Kidney glomerular epithelial cell (primary cell): ENCODE measurements at regions not wholly inside any gene's neighbourhood (a gene's known extent, or its start where the extent isn't known, plus 50 kb on each side); places are given as distances from the start of the nearest gene placed in this dataset.

Experiments used
- DNase-seq: peaks from one replicate; lab custom pipeline; 2025; lab: John Stamatoyannopoulos, UW

DNA sequence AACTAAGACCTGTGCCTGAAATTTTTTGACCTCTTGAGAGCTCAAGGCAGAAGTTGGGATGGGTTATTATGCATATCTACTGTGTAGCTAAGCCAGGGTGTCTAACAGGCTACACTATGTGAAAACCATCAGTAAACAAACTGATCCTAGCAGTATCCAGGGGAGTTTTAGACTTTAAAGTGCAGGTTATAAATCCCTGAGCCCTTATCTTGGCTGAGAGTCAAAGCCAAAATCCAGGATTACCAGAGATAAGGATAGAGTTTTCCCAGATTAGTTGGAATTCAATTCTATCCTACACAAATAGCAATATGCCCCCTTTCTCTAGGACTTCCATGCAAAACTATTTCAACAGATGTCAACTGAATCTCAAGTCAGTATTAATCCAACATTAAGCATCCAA is 1229.7 kb downstream of the GRIK2 start:
- no peak for DNase-seq

GRCh38 chr6:102619585-102619984 is 1226.1 kb downstream of the GRIK2 start:
- DNase-seq = peak; percentile 38

- no peak for DNase-seq
Measured at GRCh38 chr6:102582569-102582968, 1189.1 kb downstream of the GRIK2 start.

DNA sequence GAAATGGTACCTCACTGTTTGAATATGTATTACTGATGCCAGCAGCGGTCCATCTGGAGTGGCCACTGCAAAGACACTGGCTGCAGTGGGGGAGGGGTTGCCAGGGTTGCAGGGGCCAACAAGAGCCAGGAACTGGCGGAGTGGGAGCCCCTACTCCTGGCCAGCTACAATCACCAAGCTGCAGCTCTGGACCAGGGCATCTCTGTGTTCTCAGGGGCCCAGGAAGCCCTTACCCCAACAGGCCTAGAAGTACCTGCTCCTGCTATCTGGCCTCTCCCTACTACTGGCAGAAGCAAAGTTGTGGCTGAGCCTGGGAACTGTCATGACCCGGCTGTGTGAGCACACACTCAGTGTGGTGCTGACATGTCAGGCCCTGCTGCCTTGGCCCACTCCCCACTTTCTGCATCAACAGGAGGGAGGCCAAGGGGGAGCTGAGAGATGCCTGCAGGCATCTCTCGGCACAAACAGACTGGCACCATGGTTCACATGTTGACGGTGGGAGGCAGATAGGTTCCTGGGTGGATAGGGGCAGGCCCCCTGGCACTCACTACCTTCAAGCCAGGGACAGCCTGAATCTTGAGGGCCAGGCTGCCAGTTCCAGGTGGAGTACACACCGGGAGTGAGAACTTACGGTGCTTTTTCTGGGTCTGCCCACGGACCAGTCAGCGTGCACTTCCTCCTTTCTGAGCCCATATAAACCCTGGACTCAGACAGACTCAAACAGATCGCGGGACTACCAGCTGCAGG is 1188.0 kb downstream of the GRIK2 start:
- no peak for DNase-seq

DNA sequence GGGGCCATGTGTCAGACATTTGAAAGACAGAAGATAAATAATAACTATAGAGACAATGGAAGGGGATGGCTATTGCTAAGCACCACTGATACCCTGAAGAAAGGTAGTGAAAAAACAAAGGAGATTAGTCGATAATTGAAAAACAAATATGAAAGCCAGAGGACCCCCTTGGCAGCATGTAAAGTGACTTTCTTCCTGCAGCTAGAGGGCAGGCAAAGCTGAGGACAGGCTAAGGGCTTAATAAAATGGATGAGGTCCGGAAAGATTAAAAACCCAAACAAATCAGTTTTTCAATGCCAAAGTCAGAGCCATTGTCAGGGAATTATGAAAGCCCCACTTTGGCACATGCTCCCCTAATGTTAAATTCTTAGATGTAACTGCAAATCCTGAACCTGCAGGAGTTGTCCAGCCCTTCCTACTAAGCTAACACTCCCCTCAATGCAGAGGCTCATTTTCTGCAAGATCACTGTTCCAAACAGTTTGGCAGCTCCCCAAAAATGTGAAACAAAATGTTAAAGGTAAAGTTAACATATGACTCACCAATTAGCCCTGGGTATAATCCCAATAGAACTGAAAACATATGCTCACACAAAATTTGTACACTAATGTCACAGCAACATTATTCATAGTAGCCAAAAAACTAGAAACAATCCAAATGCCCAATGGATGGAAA is 1177.9 kb downstream of the GRIK2 start:
- no peak for DNase-seq

- no peak for DNase-seq
Measured at GRCh38 chr6:102562713-102563112, 1169.2 kb downstream of the GRIK2 start.

- DNase-seq = no peak
Measured at GRCh38 chr6:102553214-102553613, 1159.7 kb downstream of the GRIK2 start.

- no peak for DNase-seq
Measured at GRCh38 chr6:102549221-102549874, 1155.8 kb downstream of the GRIK2 start.

- DNase-seq = no peak
Measured at GRCh38 chr6:102525336-102525735, 1131.8 kb downstream of the GRIK2 start.

- DNase-seq = no peak
Measured at GRCh38 chr6:102520966-102521365, 1127.5 kb downstream of the GRIK2 start.

- no peak for DNase-seq
Measured at GRCh38 chr6:102517506-102517905, 1124.0 kb downstream of the GRIK2 start.

- DNase-seq = no peak
Measured at GRCh38 chr6:102501615-102502014, 1108.1 kb downstream of the GRIK2 start.

GRCh38 chr6:102494808-102495207 is 1101.3 kb downstream of the GRIK2 start:
- no peak for DNase-seq

GRCh38 chr6:102493485-102493884 is 1100.0 kb downstream of the GRIK2 start:
- DNase-seq = no peak

- DNase-seq = no peak
Measured at GRCh38 chr6:102488729-102489128, 1095.2 kb downstream of the GRIK2 start.

GRCh38 chr6:102485480-102485879 is 1092.0 kb downstream of the GRIK2 start:
- DNase-seq = no peak

DNA sequence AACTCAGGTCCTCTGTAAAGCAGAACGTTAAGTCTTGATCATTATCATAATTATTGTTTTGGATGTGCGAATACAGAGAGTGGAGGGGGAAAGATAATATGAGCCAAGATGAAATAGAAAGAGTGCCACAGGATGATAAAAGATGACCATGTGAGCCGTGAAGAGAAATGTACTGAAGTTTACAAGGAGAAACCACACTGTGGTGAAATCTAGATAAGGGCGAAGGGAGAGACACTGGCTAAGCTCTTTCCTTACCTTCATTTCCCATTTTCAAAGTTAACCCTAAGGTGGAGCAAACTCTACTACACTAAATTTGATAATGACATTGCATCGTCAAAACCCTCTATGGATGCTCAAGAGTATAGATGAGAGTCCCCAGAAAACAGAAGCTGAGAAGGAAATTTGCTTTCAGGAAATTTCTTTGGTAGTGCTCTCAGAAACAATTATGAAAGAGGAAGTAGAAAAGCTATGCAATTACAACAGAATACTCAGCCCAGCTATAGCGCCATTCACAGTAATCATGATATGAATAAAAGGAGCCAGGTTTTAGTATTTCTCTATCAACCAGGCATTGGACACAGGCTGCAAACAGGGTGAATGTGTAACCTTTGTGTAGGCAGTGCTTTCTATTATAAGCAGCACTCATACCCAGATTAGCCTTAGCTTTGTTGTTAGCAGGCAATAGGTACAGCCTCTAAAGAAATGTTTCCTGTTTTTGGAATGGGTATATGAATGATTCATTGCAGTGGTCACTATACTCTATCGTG is 1080.7 kb downstream of the GRIK2 start:
- no peak for DNase-seq

- DNase-seq = no peak
Measured at GRCh38 chr6:102458990-102459389, 1065.5 kb downstream of the GRIK2 start.

DNA sequence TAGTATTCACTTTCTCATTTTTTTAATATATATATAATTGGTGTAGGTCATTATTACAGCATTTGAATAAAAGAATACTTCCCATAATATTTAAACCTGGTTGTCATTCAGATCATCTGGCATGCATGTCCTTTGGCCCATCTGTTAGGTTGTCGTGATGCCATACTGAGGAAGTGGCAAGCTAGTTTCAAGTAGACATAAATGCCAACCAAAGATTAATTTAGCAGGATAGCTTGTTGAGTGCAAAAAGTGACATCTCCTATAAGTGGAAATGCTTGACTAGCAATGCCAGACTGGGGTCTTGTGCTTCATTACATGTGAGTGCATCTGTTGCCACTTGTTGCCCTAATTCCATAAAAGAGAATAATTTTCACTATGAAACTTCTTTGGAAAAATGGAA is 1044.7 kb downstream of the GRIK2 start:
- DNase-seq = no peak

- no peak for DNase-seq
Measured at GRCh38 chr6:102417368-102417998, 1024.0 kb downstream of the GRIK2 start.

DNA sequence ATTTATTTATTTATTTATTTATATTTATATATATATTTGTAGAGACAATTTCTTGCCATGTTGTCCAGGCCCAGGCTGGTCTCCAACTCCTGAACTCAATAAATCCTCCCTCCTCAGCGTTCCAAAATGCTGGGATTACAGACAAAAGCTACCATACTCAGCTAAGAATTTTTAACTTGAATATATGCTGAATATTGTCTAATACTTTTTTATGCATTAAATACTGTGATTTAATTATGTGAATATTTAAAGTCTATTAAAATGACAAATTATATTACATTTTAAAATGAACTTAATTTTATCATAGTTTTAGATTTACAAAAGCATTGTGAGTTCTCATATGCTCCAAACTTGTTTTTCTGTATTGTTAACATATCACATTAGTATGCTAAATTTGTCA is 1022.4 kb downstream of the GRIK2 start:
- no peak for DNase-seq

DNA sequence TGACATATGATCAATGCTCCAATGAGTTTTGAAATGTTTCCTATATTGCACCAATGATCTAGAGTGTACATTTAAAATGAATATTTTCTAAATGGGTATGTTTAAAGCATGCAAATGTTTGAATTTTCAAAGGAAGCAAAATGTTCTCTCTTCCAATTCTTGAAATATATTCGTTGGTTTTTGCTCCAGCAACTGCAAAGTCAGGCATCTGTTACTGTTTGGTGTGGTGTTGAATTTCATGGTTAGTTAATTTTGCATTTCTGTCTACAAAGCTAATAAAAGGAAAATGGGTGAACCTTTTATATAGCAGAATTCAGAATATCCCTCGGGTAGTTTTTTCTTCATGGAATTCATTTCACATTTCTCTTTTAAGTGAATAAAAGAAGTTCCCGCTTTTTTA is 1018.3 kb downstream of the GRIK2 start:
- no peak for DNase-seq
